HepG2 (cell line): ENCODE measurements at regions not wholly inside any gene's neighbourhood (a gene's known extent, or its start where the extent isn't known, plus 50 kb on each side); places are given as distances from the start of the nearest gene placed in this dataset.

Experiments used
- ATF1 ChIP-seq: IDR thresholded peaks from 2 replicates; pipeline ENCODE4 v1.6.1; 2016; ENCODE audit warnings: mild to moderate bottlenecking, control low read depth
- EEA1 ChIP-seq: sonication (generic); formaldehyde crosslinking; IDR thresholded peaks from 2 replicates; pipeline ENCODE4 v1.5.1; 2020; ENCODE audit warnings: mild to moderate bottlenecking, missing genetic modification reagents, borderline replicate concordance
- ELF4 ChIP-seq: sonication (generic); formaldehyde crosslinking; IDR thresholded peaks from 2 replicates; pipeline ENCODE4 v1.5.0; 2020; ENCODE audit warnings: missing genetic modification reagents, mild to moderate bottlenecking, moderate library complexity, borderline replicate concordance
- FOXM1 ChIP-seq: sonication (generic); formaldehyde crosslinking; IDR thresholded peaks from 2 replicates; pipeline ENCODE4 v1.5.0; 2020; ENCODE audit warnings: missing genetic modification reagents
- MTF2 ChIP-seq: sonication (generic); formaldehyde crosslinking; IDR thresholded peaks from 2 replicates; pipeline ENCODE4 v1.5.0; 2020; ENCODE audit warnings: missing genetic modification reagents, borderline replicate concordance
- MXI1 ChIP-seq: IDR thresholded peaks from 3 replicates; pipeline ENCODE4 v1.6.1; 2012; ENCODE audit warnings: low read depth, low read length, inconsistent platforms, borderline replicate concordance
- PRDM4 ChIP-seq: sonication (generic); formaldehyde crosslinking; IDR thresholded peaks from 2 replicates; pipeline ENCODE4 v1.9.0; 2021; ENCODE audit warnings: missing genetic modification reagents, borderline replicate concordance
- RNF2 ChIP-seq: fragments of 450-650 bp; conservative IDR thresholded peaks from 2 replicates; pipeline ENCODE4 v1.6.1; 2016; ENCODE audit warnings: low read depth
- TFAP4 ChIP-seq: sonication (generic); IDR thresholded peaks from 2 replicates; pipeline ENCODE4 v1.6.1; 2016; ENCODE audit warnings: low read depth, borderline replicate concordance
- ZBTB37 ChIP-seq: sonication (generic); formaldehyde crosslinking; IDR thresholded peaks from 2 replicates; pipeline ENCODE4 v1.4.0; 2020; ENCODE audit warnings: mild to moderate bottlenecking, missing genetic modification reagents
- ZBTB40 ChIP-seq, 2 experiments: fragments of 450-650 bp in 1 of 2; sonication (generic) in 1 of 2; formaldehyde crosslinking in 1 of 2; IDR thresholded peaks; 2 replicates each; pipeline versions ENCODE4 v1.6.1 to v1.8.0; 2016 to 2022; ENCODE audit warnings: antibody characterized with exemption in 1 of 2, mild to moderate bottlenecking in 1 of 2, missing genetic modification reagents in 1 of 2
- ZNF274 ChIP-seq: sonication (generic); formaldehyde crosslinking; IDR thresholded peaks from 2 replicates; pipeline ENCODE4 v1.5.1; 2020; ENCODE audit warnings: mild to moderate bottlenecking, missing genetic modification reagents
- ZNF816 ChIP-seq: sonication (generic); formaldehyde crosslinking; IDR thresholded peaks from 2 replicates; pipeline ENCODE4 v1.8.0; 2022; ENCODE audit warnings: missing genetic modification reagents, mild to moderate bottlenecking, borderline replicate concordance

- TF ChIP-seq ELF4 (CRISPR knock-in tag): no peak
- no peak for TF ChIP-seq FOXM1 (CRISPR knock-in tag)
- no peak for TF ChIP-seq EEA1 (CRISPR knock-in tag)
- TF ChIP-seq PRDM4 (CRISPR knock-in tag): no peak
- no peak for TF ChIP-seq MXI1
- no peak for TF ChIP-seq ATF1 (CRISPR knock-in tag)
- no peak for TF ChIP-seq ZNF274
- no peak for TF ChIP-seq MTF2 (CRISPR knock-in tag)
- TF ChIP-seq RNF2: no peak
- TF ChIP-seq ZNF816 (CRISPR knock-in tag): no peak
- TF ChIP-seq ZBTB37: no peak
- TF ChIP-seq TFAP4: no peak
- no peak for TF ChIP-seq ZBTB40 (IDR thresholded peaks at IDR 0.05)
- no peak for TF ChIP-seq ZBTB40 (CRISPR knock-in tag; IDR thresholded peaks at IDR 0.05)
Measured at GRCh38 chr12:90677552-90677951, 277.4 kb downstream of the CCER1 start.
